H1 (cell line): ENCODE measurements at regions not wholly inside any gene's neighbourhood (a gene's known extent, or its start where the extent isn't known, plus 50 kb on each side); places are given as distances from the start of the nearest gene placed in this dataset.

Source experiments
- CTCF ChIP-seq, 3 experiments: IDR thresholded peaks; 1 replicate in 2 of 3; 2 replicates in 1 of 3; pipeline versions ENCODE4 v1.5.1 to v1.6.1; 2011; ENCODE audit warnings: low read length in 3 of 3, mild to moderate bottlenecking in 3 of 3, inconsistent platforms in 2 of 3, low read depth in 1 of 3, moderate library complexity in 1 of 3; ENCODE audit not compliant: insufficient read depth in 1 of 3; ENCODE audit errors: control extremely low read depth in 1 of 3
- EGR1 ChIP-seq: IDR thresholded peaks from 2 replicates; pipeline ENCODE4 v1.6.1; 2011; ENCODE audit warnings: low read depth, low read length, borderline replicate concordance
- SP1 ChIP-seq: IDR thresholded peaks from 2 replicates; pipeline ENCODE4 v1.6.1; 2011; ENCODE audit warnings: low read depth, low read length

DNA sequence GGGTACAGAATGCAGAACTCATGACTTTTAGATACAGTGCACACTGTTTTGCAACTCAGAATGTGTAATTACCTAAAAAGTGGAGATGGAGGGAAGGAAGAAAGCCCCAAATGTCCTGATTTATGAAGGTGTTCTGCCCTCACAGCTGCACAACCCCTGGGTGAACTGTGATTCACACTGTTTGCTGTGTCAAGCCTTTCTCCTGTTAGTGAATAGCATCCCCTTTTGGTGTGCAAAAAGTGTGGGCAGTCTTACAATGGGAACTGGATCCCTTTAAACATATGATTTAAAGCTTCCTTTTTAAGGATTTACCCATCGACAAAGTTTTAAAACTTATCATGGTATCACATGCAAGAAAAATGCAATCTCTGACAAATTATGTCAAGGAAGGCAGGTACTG, 633.4 kb upstream of the EPHA7 start (continued):
- no peak for TF ChIP-seq EGR1
- no peak for TF ChIP-seq SP1
- peak in 2 of 3 experiments; percentile 40 to 47; a peak in 3 of 4 replicates for TF ChIP-seq CTCF (IDR thresholded peaks at IDR 0.05; ENCODE audit: control extremely low read depth in 1 of 3, insufficient read depth in 1 of 3, low read depth in 1 of 3, low read length in 3 of 3)
